ENCODE measurements at regions not wholly inside any gene's neighbourhood (a gene's known extent, or its start where the extent isn't known, plus 50 kb on each side); places are given as distances from the start of the nearest gene placed in this dataset.
A peak's percentile ranks its signal among the peaks of the same experiment; 100 is the strongest.

- Mint-ChIP-seq H3K27ac (ENCODE audit: unreplicated experiment) (no peak overlapping the region), H3K9me3 (ENCODE audit: unreplicated experiment) (peaks cover 2% of the 10 kb centered on the region), H3K4me1 (ENCODE audit: low read depth, unreplicated experiment) (peaks cover 2% of the 10 kb centered on the region), H3K36me3 (ENCODE audit: unreplicated experiment) (no peaks in the 10 kb centered on the region), H3K4me3 (ENCODE audit: unreplicated experiment) (no peak overlapping the region), H3K27me3 (ENCODE audit: unreplicated experiment) (peaks cover 2% of the 10 kb centered on the region)
- TF ChIP-seq CTCF (IDR thresholded peaks at IDR 0.05; ENCODE audit: partially characterized antibody, unreplicated experiment) = no peak
- DNase-seq = no peak
Observed at GRCh38 chr2:129658430-129658829, 321.0 kb upstream of the RAB6C start.

DNA sequence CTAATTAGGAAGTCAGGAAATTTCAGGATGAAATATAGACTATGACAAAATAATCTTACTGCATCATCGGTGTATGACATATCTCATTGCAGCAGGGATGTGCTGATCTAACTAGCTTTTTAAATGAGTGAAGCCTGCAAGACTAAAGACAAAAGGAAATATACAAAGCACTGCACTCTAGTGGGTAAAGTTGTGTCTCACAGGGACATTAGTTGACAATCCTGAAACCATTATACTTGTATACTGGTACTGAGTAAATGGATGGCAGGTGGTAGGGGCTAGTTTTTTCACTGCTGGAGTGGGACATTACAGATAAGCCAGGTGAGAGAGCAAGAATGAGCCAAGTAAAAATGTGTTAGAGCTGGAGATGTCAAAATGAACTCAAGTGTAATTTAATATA is 317.5 kb upstream of the RAB6C start:
- H3K36me3 Mint-ChIP-seq (ENCODE audit: unreplicated experiment) = peaks cover 2% of the 10 kb centered on the region
- H3K27ac Mint-ChIP-seq (ENCODE audit: unreplicated experiment) = peak overlapping the region; percentile 30
- H3K4me3 Mint-ChIP-seq (ENCODE audit: unreplicated experiment) = no peak overlapping the region
- TF ChIP-seq CTCF (IDR thresholded peaks at IDR 0.05; ENCODE audit: partially characterized antibody, unreplicated experiment) = peak; percentile 20
- H3K4me1 Mint-ChIP-seq (ENCODE audit: low read depth, unreplicated experiment) = peaks cover 2% of the 10 kb centered on the region
- H3K9me3 Mint-ChIP-seq (ENCODE audit: unreplicated experiment) = peaks cover 2% of the 10 kb centered on the region
- DNase-seq = no peak
- H3K27me3 Mint-ChIP-seq (ENCODE audit: unreplicated experiment) = peaks cover 2% of the 10 kb centered on the region

GRCh38 chr2:129667577-129667976 is 311.9 kb upstream of the RAB6C start:
- H3K4me1 Mint-ChIP-seq (ENCODE audit: low read depth, unreplicated experiment) = peaks cover 1% of the 10 kb centered on the region
- H3K4me3 Mint-ChIP-seq (ENCODE audit: unreplicated experiment) = no peak overlapping the region
- H3K9me3 Mint-ChIP-seq (ENCODE audit: unreplicated experiment) = no peaks in the 10 kb centered on the region
- no peak overlapping the region for H3K27ac Mint-ChIP-seq (ENCODE audit: unreplicated experiment)
- no peak for TF ChIP-seq CTCF (IDR thresholded peaks at IDR 0.05; ENCODE audit: partially characterized antibody, unreplicated experiment)
- H3K27me3 Mint-ChIP-seq (ENCODE audit: unreplicated experiment) = peaks cover 2% of the 10 kb centered on the region
- no peak for DNase-seq
- H3K36me3 Mint-ChIP-seq (ENCODE audit: unreplicated experiment) = peaks cover 6% of the 10 kb centered on the region

- peaks cover 4% of the 10 kb centered on the region for H3K27me3 Mint-ChIP-seq (ENCODE audit: unreplicated experiment)
- H3K27ac Mint-ChIP-seq (ENCODE audit: unreplicated experiment) = no peak overlapping the region
- peak overlapping the region; percentile 43 for H3K4me3 Mint-ChIP-seq (ENCODE audit: unreplicated experiment)
- TF ChIP-seq CTCF (IDR thresholded peaks at IDR 0.05; ENCODE audit: partially characterized antibody, unreplicated experiment) = no peak
- H3K36me3 Mint-ChIP-seq (ENCODE audit: unreplicated experiment) = no peaks in the 10 kb centered on the region
- peaks cover 3% of the 10 kb centered on the region for H3K9me3 Mint-ChIP-seq (ENCODE audit: unreplicated experiment)
- no peak for DNase-seq
- peaks cover 31% of the 10 kb centered on the region for H3K4me1 Mint-ChIP-seq (ENCODE audit: low read depth, unreplicated experiment)
Observed at GRCh38 chr2:129672521-129672920, 306.9 kb upstream of the RAB6C start.

- H3K36me3 Mint-ChIP-seq (ENCODE audit: unreplicated experiment) = no peaks in the 10 kb centered on the region
Observed at GRCh38 chr2:129673234-129673633, 306.2 kb upstream of the RAB6C start.

More at GRCh38 chr2:129673234-129673633, 306.2 kb upstream of the RAB6C start:
- peaks cover 36% of the 10 kb centered on the region for H3K4me1 Mint-ChIP-seq (ENCODE audit: low read depth, unreplicated experiment)
- peak overlapping the region; percentile 71 for H3K27ac Mint-ChIP-seq (ENCODE audit: unreplicated experiment)
- DNase-seq = no peak
- peaks cover 3% of the 10 kb centered on the region for H3K9me3 Mint-ChIP-seq (ENCODE audit: unreplicated experiment)
- peak overlapping the region; percentile 81 for H3K4me3 Mint-ChIP-seq (ENCODE audit: unreplicated experiment)
- peaks cover 4% of the 10 kb centered on the region for H3K27me3 Mint-ChIP-seq (ENCODE audit: unreplicated experiment)
- TF ChIP-seq CTCF (IDR thresholded peaks at IDR 0.05; ENCODE audit: partially characterized antibody, unreplicated experiment) = no peak

All from glutamatergic neuron (in vitro differentiated cells).